ENCODE measurements at regions not wholly inside any gene's neighbourhood (a gene's known extent, or its start where the extent isn't known, plus 50 kb on each side); places are given as distances from the start of the nearest gene placed in this dataset.

DNA sequence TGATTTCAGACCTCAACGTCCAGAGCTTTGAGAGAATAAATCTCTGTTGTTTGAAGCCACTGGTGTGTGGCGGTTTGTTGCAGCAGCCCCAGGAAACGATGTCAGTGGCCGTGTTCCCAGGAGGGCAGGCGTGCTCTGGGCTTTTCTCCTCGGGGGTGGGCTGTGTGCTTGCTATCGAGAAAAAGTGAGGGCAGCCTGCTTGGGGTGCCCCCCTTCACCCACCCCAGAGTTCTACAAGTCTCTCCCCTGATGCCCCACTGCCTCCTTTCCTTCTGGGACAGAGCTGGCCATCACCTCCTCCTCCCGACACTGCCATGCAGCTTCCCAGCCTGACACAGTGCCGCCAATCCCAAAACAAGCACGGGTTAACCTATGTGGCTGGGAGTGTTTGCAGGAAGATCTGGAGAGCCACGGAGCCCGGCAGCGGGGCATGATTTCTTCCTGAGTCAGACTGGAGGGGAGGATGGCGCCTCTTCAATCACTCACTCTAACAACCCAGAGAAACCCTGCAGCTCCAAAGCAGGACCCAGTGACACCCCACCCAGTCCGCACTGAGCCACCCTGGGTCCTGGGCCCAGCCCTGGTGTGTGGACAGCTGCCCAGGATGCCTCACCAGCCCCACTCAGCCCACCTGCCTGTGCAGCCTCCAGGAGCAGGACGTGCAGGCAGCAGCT lies 213.7 kb upstream of the RAB6C start:
- Histone ChIP-seq H3K27me3 (ENCODE audit: insufficient read depth, low read length) (no peaks in the 10 kb centered on the region), H3K9me3 (ENCODE audit: insufficient read depth, low read depth, low read length) (no peaks in the 10 kb centered on the region), H3K36me3 (ENCODE audit: insufficient read depth, low read depth, low read length) (no peaks in the 10 kb centered on the region), H3K4me3 (ENCODE audit: low read length) (no peak overlapping the region), H3K9ac (ENCODE audit: low read depth, low read length) (no peak overlapping the region), H3K4me1 (ENCODE audit: insufficient read depth, low read length) (no peaks in the 10 kb centered on the region), H3K27ac (ENCODE audit: low read length) (no peak overlapping the region)

DNA sequence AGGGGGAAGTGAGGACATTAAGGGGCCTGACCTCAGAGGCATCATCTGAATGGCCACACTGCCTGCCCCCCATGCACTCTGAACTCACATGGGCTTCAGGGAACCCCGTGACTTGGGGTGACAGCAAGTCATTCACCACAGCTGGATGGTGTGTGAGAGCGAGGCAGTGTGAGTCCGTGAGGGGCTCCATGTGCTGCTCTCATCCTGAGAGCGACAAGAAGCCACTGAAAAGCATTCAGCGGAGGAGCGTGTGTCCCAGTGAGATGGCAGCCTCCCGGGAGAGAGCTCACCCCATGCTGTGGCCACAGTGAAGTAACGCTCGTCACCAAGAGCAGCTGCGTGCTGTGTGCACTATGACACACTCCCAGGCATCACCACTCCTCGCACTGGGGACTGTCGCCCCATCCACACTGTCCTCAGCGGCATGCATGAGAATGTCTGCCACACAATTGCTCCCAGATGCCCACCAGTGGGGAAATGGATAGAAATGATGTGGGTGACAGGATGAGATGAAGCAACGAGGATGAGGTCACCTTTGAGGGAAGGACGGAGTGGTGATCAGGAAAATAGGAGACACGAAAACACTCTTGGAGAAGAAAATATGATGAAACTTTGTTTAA lies 213.0 kb upstream of the RAB6C start:
- no peaks in the 10 kb centered on the region for H3K27me3 ChIP-seq (ENCODE audit: insufficient read depth, low read length)
- no peak overlapping the region for H3K9ac ChIP-seq (ENCODE audit: low read depth, low read length)
- no peak overlapping the region for H3K4me3 ChIP-seq (ENCODE audit: low read length)
- no peaks in the 10 kb centered on the region for H3K36me3 ChIP-seq (ENCODE audit: insufficient read depth, low read depth, low read length)
- no peaks in the 10 kb centered on the region for H3K4me1 ChIP-seq (ENCODE audit: insufficient read depth, low read length)
- no peak overlapping the region for H3K27ac ChIP-seq (ENCODE audit: low read length)
- H3K9me3 ChIP-seq (ENCODE audit: insufficient read depth, low read depth, low read length): no peaks in the 10 kb centered on the region

DNA sequence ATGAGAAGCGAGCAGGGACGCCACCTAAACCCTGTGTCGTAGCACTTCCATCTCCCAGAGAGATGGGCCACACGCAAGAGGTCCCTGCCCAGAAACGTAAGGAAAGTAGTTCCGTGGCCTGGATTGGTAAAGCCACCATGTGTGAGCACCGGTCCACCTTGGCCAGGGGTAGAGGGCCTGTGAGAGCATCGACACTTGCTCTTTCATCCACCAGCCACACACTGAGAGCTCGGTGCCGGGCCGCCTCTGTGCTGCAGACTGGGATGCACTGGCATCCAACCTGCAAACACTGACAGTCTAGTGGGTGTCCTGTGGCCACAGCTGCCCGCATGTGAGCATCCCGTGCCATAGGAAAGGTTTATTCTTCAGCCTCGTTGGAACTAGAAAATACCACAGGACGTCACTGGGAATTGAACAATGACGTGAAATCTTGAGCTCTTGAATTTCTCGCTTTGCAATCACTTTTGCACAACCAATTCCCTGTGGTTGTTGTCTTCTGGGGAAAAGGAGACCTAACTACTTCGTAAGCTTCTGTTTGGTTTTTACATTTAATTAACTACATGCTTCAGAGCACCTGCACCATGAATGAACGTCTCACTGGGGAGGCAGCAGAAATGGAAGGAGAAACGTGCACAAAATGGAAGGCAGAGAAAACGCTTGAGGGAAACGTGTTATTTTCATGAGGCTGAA lies 212.0 kb upstream of the RAB6C start:
- no peak overlapping the region for H3K27ac ChIP-seq (ENCODE audit: low read length)
- no peaks in the 10 kb centered on the region for H3K4me1 ChIP-seq (ENCODE audit: insufficient read depth, low read length)
- no peaks in the 10 kb centered on the region for H3K9me3 ChIP-seq (ENCODE audit: insufficient read depth, low read depth, low read length)
- no peaks in the 10 kb centered on the region for H3K36me3 ChIP-seq (ENCODE audit: insufficient read depth, low read depth, low read length)
- H3K9ac ChIP-seq (ENCODE audit: low read depth, low read length): no peak overlapping the region
- no peaks in the 10 kb centered on the region for H3K27me3 ChIP-seq (ENCODE audit: insufficient read depth, low read length)
- H3K4me3 ChIP-seq (ENCODE audit: low read length): no peak overlapping the region

DNA sequence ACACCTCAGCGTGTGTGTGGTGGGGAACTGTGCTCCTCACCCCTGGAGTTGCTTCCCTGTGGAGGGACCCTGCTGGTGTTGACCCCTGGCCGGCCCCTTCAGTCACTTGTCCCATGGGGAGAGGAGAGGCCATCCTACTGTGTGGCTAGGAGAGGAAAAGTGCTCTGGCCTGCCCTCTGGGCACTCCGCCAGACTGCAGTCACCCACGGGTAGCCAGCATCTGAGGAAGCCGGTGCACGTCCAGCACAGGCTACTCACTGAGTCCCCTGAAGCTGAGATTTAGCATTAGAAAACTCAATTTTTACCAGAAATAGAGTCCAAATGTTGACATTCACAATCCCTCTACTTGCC lies 211.5 kb upstream of the RAB6C start:
- no peaks in the 10 kb centered on the region for H3K27me3 ChIP-seq (ENCODE audit: insufficient read depth, low read length)
- no peaks in the 10 kb centered on the region for H3K9me3 ChIP-seq (ENCODE audit: insufficient read depth, low read depth, low read length)
- H3K4me3 ChIP-seq (ENCODE audit: low read length): no peak overlapping the region
- no peak overlapping the region for H3K27ac ChIP-seq (ENCODE audit: low read length)
- no peak overlapping the region for H3K9ac ChIP-seq (ENCODE audit: low read depth, low read length)
- no peaks in the 10 kb centered on the region for H3K36me3 ChIP-seq (ENCODE audit: insufficient read depth, low read depth, low read length)
- no peaks in the 10 kb centered on the region for H3K4me1 ChIP-seq (ENCODE audit: insufficient read depth, low read length)

DNA sequence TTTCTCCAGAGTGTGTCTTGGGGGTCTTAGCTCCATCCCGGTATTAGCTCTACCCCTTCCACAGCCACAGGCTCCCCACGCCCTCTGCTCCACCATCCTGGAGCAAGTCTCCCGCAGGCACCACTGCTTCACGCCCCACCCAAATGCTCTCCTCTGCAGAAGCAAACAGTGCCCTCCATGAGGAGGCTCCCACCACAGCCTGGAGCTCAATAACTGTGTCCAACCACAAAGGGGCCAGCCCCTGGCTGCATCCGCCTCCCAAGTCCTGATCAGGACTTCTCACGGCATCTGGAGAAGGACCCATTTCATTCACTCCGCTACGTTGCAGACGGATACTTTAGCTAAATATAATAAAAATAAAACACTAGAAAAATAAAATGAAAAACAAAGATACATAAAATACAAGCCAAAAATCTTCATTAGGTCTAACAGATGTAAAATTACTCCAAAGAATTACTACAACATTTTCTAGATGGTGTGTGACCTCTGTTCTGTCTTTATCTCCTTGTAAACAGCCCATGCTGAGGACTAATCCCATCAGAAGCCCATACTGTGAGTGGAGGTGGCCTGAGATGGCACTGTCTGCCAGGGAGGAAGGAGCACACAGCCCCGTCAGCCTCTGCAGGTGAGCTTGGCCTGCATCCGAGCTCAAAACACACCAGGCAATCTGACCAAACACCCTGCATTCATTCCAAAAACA lies 210.8 kb upstream of the RAB6C start:
- Histone ChIP-seq H3K9me3 (ENCODE audit: insufficient read depth, low read depth, low read length) (no peaks in the 10 kb centered on the region), H3K9ac (ENCODE audit: low read depth, low read length) (no peak overlapping the region), H3K27me3 (ENCODE audit: insufficient read depth, low read length) (no peaks in the 10 kb centered on the region), H3K27ac (ENCODE audit: low read length) (no peak overlapping the region), H3K36me3 (ENCODE audit: insufficient read depth, low read depth, low read length) (no peaks in the 10 kb centered on the region), H3K4me1 (ENCODE audit: insufficient read depth, low read length) (no peaks in the 10 kb centered on the region), H3K4me3 (ENCODE audit: low read length) (no peak overlapping the region)

DNA sequence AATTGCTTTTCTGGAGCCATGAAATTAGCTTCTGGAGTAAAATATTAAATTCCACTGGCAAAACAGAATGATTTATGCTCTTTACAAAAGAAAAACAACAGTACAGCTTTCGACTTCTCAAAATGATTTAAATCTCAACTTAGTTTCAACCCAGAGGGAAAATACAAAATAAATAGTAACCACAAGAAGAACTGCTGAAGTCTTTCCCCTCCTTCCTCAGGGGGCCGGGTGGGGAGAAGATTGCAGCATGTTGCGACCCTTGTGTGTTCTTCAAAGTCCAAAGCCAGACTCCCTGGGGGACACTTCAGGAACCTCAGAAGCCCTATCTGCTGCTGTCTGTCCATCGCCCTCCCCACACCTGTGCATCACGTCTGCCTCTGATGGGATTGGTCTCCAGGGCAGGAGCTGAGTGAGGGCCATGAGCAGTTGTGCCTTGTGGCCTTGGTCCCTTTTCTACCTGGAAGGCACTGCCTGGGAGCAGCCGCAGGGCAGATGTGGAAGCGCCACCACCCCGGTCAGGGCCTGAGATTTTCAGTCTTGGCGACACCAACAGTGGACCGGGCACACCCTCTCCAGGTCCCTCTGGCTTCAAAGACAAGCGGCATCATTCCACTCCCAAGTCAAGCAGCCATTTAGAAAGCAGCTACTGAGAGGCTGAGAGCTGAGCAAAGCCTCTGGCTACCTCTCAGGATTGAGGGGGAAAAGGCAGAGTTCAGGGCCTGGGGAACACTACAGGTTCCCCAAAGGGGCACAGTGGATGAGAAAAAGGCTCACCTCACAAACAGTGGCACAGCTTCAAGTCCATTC lies 210.1 kb upstream of the RAB6C start:
- no peaks in the 10 kb centered on the region for H3K4me1 ChIP-seq (ENCODE audit: insufficient read depth, low read length)
- H3K4me3 ChIP-seq (ENCODE audit: low read length): no peak overlapping the region
- H3K27me3 ChIP-seq (ENCODE audit: insufficient read depth, low read length): no peaks in the 10 kb centered on the region
- H3K36me3 ChIP-seq (ENCODE audit: insufficient read depth, low read depth, low read length): no peaks in the 10 kb centered on the region
- no peak overlapping the region for H3K27ac ChIP-seq (ENCODE audit: low read length)
- H3K9me3 ChIP-seq (ENCODE audit: insufficient read depth, low read depth, low read length): no peaks in the 10 kb centered on the region
- H3K9ac ChIP-seq (ENCODE audit: low read depth, low read length): no peak overlapping the region

DNA sequence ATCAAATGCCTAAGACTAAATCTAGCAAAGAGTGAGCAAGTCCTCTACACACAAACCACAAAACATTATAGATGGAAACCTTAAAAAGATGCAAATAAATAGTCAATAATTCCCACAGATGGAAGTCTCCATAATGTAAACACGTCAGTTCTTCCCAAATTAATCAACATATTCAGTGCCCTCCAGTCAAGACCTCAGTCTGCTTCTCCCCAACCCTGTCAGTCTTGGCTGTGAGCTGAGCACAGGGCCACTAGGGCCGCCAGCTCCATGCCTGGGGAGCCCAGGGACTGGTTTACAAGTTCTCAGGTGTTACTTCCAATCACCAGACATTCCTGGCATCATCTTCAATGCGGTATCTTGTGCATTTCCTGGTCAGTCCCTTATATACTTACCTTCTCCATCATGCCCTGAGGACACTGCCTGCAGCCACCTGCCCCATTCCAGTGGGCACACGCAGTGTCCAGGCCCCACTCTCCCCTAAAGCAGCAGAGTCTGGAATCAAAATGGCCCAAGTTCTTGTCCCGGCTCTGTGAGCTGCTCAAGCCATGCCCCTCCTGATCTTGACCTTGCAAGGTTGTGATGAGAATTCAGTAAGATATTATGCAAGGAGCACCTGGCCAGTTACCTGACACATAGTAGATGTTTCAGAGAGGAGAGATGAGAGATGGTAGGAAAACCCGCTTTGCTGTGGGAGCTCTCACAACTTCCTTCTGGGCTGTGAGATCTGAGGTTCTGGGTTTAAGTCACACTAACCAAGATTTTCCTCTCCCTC lies 207.9 kb upstream of the RAB6C start:
- Histone ChIP-seq H3K9ac (ENCODE audit: low read depth, low read length) (no peak overlapping the region), H3K27me3 (ENCODE audit: insufficient read depth, low read length) (no peaks in the 10 kb centered on the region), H3K4me1 (ENCODE audit: insufficient read depth, low read length) (no peaks in the 10 kb centered on the region), H3K36me3 (ENCODE audit: insufficient read depth, low read depth, low read length) (no peaks in the 10 kb centered on the region), H3K4me3 (ENCODE audit: low read length) (no peak overlapping the region), H3K9me3 (ENCODE audit: insufficient read depth, low read depth, low read length) (no peaks in the 10 kb centered on the region), H3K27ac (ENCODE audit: low read length) (no peak overlapping the region)

DNA sequence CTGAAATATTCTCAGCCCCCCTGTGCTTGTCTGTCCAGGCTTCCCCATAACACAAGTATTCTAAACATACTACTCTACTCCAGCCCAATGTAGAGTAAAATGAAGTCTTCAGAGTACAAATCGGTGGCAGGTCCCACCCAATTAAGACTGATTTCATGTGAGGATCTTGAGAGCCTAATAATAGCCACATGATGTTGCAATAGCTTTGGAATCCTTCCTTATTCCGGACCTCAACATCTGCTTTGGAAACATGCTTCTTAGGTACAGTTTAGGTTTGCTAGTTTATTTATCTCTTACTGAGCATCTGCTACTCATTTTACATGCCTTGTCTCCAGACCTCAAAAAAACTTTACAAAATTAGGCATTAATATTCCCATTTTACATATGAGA lies 207.3 kb upstream of the RAB6C start:
- Histone ChIP-seq H3K4me1 (ENCODE audit: insufficient read depth, low read length) (no peaks in the 10 kb centered on the region), H3K4me3 (ENCODE audit: low read length) (no peak overlapping the region), H3K36me3 (ENCODE audit: insufficient read depth, low read depth, low read length) (no peaks in the 10 kb centered on the region), H3K27me3 (ENCODE audit: insufficient read depth, low read length) (no peaks in the 10 kb centered on the region), H3K9ac (ENCODE audit: low read depth, low read length) (no peak overlapping the region), H3K9me3 (ENCODE audit: insufficient read depth, low read depth, low read length) (no peaks in the 10 kb centered on the region), H3K27ac (ENCODE audit: low read length) (no peak overlapping the region)

DNA sequence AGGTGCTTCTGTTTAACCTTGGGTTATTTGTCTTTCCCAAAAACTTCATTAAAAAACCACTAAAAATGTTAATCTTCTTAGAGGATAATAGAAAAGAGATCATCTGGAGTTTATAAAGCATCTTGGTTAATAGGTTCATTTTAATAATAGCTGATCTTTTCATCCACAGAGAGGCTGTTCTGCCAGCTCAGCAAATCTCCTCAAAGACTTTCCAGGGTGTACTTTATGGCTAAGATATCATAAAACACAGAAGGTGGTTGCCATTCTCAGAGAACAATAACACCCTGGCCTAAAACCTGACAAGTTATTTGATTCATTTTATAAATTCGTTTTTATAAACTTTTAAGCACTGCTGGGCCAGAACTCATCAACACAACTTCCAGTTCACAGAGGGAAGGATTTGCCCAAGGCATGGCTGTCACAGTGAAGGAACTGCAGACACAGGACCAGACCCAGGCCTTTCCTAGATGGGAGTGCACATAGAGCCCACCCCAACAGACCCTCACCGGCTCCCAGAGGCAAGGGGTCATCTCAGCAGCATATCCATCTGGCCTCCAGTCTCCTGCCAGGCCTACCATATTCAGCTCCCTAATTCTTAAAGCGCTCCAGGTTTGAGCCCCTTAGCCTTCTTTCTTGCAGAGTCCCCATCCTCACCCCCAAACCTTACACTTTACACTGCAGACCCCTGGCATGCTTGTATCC lies 203.4 kb upstream of the RAB6C start:
- Histone ChIP-seq H3K4me1 (ENCODE audit: insufficient read depth, low read length) (peaks cover 6% of the 10 kb centered on the region; the same call in 1 of the 2 replicates), H3K27me3 (ENCODE audit: insufficient read depth, low read length) (no peaks in the 10 kb centered on the region), H3K9ac (ENCODE audit: low read depth, low read length) (no peak overlapping the region), H3K27ac (ENCODE audit: low read length) (no peak overlapping the region), H3K9me3 (ENCODE audit: insufficient read depth, low read depth, low read length) (no peaks in the 10 kb centered on the region), H3K36me3 (ENCODE audit: insufficient read depth, low read depth, low read length) (no peaks in the 10 kb centered on the region), H3K4me3 (ENCODE audit: low read length) (no peak overlapping the region)

DNA sequence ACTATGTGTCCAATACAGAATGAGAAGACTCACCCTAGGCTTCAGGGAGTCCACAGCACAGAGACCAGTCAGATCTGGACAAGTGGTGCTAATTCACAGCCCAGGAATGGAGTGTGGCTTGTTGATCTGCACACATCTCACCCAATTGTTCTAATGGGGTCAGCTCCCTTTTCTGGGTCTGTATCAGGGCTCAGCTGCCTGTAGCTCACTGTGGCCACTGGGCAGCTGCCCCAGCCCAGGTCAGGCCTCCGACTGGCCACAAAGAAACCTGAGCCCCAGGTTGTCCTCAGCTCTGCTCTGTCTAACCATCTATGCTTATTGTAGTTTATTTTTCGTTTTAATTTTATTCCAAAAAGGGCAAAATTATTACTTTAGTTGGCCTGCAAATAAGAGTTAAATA lies 202.3 kb upstream of the RAB6C start:
- Histone ChIP-seq H3K4me3 (ENCODE audit: low read length) (no peak overlapping the region), H3K9ac (ENCODE audit: low read depth, low read length) (no peak overlapping the region), H3K36me3 (ENCODE audit: insufficient read depth, low read depth, low read length) (no peaks in the 10 kb centered on the region), H3K27ac (ENCODE audit: low read length) (no peak overlapping the region), H3K9me3 (ENCODE audit: insufficient read depth, low read depth, low read length) (no peaks in the 10 kb centered on the region), H3K4me1 (ENCODE audit: insufficient read depth, low read length) (peaks cover 10% of the 10 kb centered on the region; the same call in 1 of the 2 replicates), H3K27me3 (ENCODE audit: insufficient read depth, low read length) (no peaks in the 10 kb centered on the region; the same call in 1 of the 2 replicates)
